Stimulated activated CD4-positive, alpha-beta T cell treated with anti-CD3 and anti-CD28 coated beads, TNF-alpha, amount 100 ng/mL, for 24 hours (primary cell): ENCODE measurements at regions not wholly inside any gene's neighbourhood (a gene's known extent, or its start where the extent isn't known, plus 50 kb on each side); places are given as distances from the start of the nearest gene placed in this dataset.
"Not testable (repeated sequence)": the region's sequence is repeated elsewhere in the genome, so short reads cannot be mapped to it uniquely, and the experiment has no call there.

Source experiments
- DNase-seq, 3 experiments: peaks; one replicate each; pipeline ENCODE4 v3.0.0-alpha.2; 2020; ENCODE audit warnings: low read depth in 3 of 3

DNA sequence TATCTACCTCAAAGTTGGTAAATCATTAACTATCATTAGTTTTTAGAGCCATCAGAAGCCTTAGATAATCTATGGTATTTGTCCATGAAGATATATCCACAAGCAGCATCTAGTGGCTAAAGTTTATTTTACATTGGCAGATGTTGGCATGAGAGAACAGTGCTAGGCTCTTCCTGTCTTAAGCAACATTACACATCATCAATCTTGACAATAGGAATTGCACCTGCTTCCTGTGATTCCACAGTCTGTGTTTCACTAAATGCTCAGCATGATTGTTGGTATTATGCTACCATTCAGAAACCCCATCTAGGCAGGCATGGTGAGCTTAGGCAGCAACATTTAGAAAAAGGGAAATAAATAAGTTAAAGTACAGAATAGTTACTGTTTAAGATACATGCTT is 246.6 kb downstream of the SLCO4C1 start:
- no peak for DNase-seq

- no peak for DNase-seq
Observed at GRCh38 chr5:102048940-102049339, 247.1 kb downstream of the SLCO4C1 start.

DNA sequence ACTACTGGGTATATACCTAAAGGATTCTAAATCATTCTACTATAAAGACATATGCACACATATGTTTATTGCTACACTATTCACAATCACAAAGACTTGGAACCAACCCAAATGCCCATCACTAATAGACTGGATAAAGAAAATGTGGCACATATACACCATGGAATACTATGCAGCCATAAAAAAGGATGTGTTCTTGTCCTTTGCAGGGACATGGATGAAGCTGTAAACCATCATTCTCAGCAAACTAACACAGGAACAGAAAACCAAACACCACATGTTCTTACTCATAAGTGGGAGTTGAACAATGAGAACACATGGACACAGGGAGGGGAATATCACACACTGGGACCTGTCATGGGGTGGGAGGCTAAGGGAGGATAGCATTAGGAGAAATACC is 249.0 kb downstream of the SLCO4C1 start:
- DNase-seq, result not testable (repeated sequence)

DNA sequence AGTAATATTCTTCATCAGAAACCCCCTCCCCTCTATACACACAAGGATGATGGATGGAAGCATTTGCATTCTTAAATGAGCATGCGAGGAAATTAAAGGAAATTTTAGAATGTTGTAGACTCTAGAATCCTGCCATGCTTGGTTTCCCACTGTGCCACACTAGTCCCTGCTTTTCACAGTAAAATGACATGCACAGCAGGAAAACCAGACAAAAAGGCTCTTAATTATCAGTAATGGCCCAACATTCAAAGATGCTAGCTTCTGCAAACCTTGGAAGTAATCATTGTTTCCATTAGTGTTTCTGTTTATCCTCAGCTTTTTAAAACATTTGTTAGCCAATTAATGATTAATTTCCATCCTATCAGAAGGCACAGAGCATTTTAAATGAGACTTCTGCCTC is 255.8 kb downstream of the SLCO4C1 start:
- no peak for DNase-seq

DNA sequence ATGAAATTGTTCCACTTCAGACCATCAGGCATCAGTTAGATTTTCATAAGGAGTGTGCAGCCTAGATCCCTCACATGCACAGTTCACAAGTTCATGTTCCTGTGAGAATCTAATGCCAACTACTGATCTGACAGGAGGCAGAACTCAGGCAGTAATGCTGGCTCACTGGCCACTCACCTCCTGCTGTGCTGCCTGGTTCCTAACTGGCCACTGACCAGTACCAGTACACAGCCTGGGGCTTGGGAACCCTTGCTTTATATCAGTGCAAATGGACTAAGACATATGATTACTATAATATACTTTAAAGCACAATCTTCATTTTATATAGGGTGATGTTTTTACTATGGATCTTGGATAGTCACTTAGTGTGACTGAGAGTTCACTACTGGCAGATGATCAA is 259.2 kb downstream of the SLCO4C1 start:
- DNase-seq, result no peak

- no peak for DNase-seq
Observed at GRCh38 chr5:102031711-102032110, 264.4 kb downstream of the SLCO4C1 start.

DNA sequence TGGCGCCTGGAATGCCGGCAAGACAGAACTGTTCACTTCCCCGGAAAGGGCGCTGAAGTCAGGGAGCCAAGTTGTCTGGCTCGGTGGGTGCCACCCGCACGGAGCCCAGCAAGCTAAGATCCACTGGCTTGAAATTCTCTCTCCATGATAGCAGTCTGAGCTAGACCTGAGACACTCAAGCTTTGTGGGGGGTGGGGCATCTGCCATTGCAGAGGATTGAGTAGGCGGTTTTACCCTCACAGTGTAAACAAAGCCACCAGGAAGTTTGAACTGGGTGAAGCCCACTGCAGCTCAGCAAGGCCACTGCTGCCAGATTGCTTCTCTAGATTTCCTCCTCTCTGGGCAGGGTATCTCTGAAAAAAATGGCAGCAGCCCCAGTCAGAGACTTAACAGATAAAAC is 277.4 kb downstream of the SLCO4C1 start:
- DNase-seq, result no peak

DNA sequence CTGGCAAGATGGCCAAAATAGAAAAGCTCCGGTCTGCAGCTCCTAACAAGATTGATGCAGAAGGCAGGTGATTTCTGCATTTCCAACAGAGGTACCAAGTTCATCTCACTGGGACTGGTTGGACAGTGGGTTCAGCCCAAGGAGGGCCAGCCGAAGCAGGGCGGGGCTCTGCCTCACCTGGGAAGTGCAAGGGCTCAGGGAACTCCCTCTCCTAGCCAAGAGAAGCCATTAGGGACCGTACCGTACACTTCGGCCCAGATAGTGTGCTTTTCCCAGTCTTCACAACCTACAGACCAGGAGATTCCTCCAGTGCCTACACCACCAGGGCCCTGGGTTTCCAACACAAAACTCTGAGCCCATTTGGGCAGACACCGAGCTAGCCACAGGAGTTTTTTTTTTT is 277.8 kb downstream of the SLCO4C1 start:
- DNase-seq, result no peak

GRCh38 chr5:102014371-102014770 is 281.7 kb downstream of the SLCO4C1 start:
- no peak for DNase-seq

GRCh38 chr5:102010644-102011043 is 285.4 kb downstream of the SLCO4C1 start:
- no peak for DNase-seq

DNA sequence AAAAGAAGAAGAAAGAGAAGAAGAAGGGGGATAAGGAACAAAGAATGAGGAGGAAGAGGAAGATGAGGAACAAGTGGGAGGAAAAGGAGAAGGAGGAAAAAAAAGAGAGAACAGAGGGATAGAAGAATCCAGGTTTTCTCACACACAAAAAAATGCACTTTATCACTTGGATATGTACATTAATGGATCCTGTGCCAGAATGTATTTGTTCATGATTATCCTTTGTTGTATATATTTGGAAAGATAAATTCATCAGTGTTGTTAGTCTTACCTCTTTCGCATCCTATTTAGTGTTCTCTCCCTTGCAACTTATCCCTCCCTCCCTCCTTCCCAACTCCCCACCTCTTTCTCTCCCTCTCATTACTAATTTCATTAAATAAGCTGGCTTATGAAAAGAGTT is 298.8 kb downstream of the SLCO4C1 start:
- DNase-seq, result no peak

GRCh38 chr5:101995585-101995984 is 300.5 kb downstream of the SLCO4C1 start:
- DNase-seq, result no peak

DNA sequence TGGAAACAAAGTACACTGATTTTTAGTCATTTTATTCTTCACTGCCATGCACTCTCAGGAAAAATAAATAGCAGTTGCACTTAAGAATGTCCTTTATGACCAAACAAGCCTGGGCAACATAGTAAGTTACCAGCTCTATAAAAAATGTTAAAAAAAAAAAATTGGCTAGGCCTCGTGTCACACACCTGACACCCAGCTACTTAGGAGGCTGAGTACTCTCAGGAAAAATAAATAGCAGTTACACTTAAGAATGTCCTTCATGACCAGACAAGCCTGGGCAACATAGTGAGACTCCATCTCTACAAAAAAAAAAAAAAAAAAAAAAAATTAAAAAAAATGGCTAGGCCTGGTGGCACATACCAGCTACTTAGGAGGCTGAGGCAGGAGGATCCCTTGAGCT is 304.6 kb downstream of the SLCO4C1 start:
- no peak for DNase-seq

DNA sequence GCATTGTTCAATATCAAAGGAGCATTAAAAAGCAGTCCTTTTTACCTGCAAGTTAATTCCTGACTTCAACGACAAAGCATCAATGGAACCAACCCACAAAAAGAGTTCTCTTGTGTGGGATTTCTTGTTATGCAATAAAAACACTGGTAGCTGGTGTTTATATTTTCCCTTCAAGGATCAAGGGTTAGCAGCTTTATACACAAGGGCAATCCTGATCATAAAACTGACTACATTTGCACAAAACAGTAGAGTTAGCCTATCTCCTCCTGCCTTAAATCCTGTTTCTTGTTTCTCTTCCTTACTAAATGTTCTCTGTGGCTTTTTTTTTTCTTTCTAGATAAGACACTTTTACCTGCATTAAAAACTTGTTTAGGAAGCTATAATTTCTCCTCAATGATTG is 306.4 kb downstream of the SLCO4C1 start:
- no peak for DNase-seq

DNA sequence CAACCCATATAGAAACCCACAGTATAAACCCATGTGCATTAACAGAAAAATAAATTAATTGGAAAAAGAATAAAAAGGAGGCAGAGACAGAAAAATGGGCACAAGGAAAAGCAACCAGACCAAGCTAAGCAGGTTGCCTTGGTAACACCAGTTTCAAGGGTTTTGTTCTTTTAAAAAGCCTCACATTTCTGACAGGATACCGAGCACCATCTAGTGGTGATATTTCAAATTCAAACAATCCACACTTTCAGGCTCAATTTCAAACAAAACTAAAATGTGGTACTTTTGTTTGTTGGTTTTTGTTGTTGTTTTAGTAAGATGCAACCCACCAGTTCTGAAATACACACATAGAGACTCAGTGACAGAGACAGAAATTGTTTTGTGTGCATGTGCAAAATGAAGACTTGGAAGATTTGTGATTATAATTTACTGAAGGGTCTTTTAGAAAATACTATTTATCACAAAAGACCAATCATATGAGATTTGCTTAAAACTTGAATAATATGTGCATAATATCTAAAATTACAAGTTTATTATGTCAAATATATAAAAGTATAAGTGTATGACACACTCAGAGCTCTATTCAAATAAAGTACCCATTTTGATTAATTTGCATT is 318.2 kb downstream of the SLCO4C1 start:
- no peak for DNase-seq

- DNase-seq, result no peak
Observed at GRCh38 chr5:101976933-101977332, 319.2 kb downstream of the SLCO4C1 start.

DNA sequence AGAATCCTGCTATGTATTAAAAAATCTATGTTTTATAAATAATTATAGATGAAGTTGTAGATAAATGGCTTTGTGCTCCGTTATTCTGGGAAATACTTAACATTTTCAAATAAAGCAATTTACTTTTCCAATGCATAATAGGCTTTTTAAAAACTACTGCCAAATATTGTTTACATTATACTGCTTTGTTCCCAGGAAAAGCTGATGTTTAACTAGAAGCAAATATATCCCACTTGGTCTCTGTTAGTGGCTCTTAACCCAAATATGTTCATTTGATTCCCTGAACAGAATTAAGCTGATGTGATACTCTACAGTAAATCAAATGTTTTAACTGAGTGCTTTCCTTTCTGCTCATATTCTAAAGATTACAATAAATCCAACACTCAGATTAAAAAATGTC is 326.3 kb downstream of the SLCO4C1 start:
- DNase-seq, result no peak

DNA sequence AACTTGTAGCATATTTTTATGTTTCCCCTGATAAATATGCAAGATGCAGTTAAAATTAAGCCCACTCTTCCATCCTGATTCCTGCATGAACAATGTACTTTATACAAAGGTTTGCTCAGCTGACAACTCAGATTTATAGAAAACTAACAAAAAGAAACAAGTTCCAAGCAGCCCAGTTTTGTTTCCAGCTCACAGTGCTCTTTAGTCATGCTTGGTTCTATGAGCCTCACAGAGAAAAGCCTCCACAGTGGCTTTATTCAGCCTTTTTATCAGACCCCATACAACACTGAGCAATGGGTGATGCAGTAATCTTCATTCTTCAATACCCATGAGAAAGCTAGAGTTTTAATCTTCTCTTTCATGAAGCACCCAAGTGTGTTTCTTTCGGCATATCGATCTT is 329.6 kb downstream of the SLCO4C1 start:
- DNase-seq, result no peak

GRCh38 chr5:101955891-101956290 is 340.2 kb downstream of the SLCO4C1 start:
- DNase-seq, result no peak

DNA sequence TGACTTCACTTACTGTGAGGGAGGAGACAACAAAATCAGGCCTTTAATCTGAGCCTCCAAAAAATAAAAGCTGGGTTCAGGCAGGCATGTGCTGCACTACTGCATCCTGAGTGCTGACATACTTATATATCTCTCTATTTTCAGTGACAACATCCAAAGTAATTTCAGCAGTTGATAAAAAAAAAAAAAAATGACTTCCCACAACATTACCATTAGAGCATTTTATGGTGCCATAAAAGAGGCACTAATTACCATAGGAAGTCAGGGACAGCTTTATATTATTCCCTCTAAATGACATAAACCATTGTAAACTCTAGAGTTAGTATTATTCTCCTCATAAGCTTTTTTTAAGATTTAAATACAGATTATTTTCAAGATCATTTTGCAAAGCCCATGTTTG is 346.1 kb downstream of the SLCO4C1 start:
- DNase-seq, result no peak

- DNase-seq, result no peak
Observed at GRCh38 chr5:101948615-101949014, 347.5 kb downstream of the SLCO4C1 start.

- DNase-seq, result no peak
Observed at GRCh38 chr5:101943784-101944183, 352.3 kb downstream of the SLCO4C1 start.

GRCh38 chr5:101942321-101942882 is 353.7 kb downstream of the SLCO4C1 start:
- no peak for DNase-seq

GRCh38 chr5:101937041-101937440 is 359.0 kb downstream of the SLCO4C1 start:
- no peak for DNase-seq
